IMR-90 (cell line): ENCODE measurements at regions not wholly inside any gene's neighbourhood (a gene's known extent, or its start where the extent isn't known, plus 50 kb on each side); places are given as distances from the start of the nearest gene placed in this dataset.

ENCODE experiments used
- ATAC-seq: fragments of 200-7000 bp; cut with Tn5 transposase; 2 replicates; pipeline ENCODE4 v1.9.1; 2020; ENCODE audit warnings: low read depth, mild to moderate bottlenecking, moderate library complexity
- BruUV-seq: library from RNA; stranded (reverse); fragments of 400-500 nt; replicated peaks from 2 replicates; lab custom pipeline; 2021; lab: Mats Ljungman, UMichigan
- CTCF ChIA-PET: fragments of 300-600 bp; formaldehyde crosslinking; extraction: SDS; loops from one replicate; lab custom pipeline; 2021; ENCODE audit warnings: antibody characterized with exemption; lab: Yijun Ruan, JAX
- POLR2A ChIA-PET: fragments of 300-600 bp; sonication (Branson Sonifier 250); formaldehyde crosslinking; loops from one replicate; lab custom pipeline; 2022; ENCODE audit warnings: antibody characterized with exemption; ENCODE audit not compliant: unreplicated experiment; lab: Charles Lee
- DNase-seq: peaks from one replicate; pipeline ENCODE4 v3.0.0; 2013
- H2AFZ ChIP-seq: replicated peaks from 2 replicates; pipeline ENCODE3; 2013; ENCODE audit warnings: low read length, mild to moderate bottlenecking; ENCODE audit not compliant: poor library complexity
- H2AK5ac ChIP-seq: 2 replicates; pipeline ENCODE4 v1.6.1; 2013; ENCODE audit warnings: low read depth, low read length, inconsistent platforms
- H2AK9ac ChIP-seq: replicated peaks from 2 replicates; pipeline ENCODE3; 2013; ENCODE audit warnings: mild to moderate bottlenecking, low read depth, low read length, moderate library complexity; ENCODE audit not compliant: poor library complexity
- H2BK120ac ChIP-seq: 2 replicates; pipeline ENCODE4 v1.6.1; 2013; ENCODE audit warnings: low read depth, low read length, inconsistent platforms
- H2BK15ac ChIP-seq: 3 replicates; pipeline ENCODE4 v1.6.1; 2013; ENCODE audit warnings: low read depth, low read length, inconsistent platforms
- H2BK20ac ChIP-seq: 2 replicates; pipeline ENCODE4 v1.6.1; 2013; ENCODE audit warnings: low read depth, mild to moderate bottlenecking, inconsistent platforms, low read length, moderate library complexity
- H2BK5ac ChIP-seq: 2 replicates; pipeline ENCODE4 v1.6.1; 2013; ENCODE audit warnings: mild to moderate bottlenecking, low read depth, low read length, inconsistent platforms; ENCODE audit not compliant: poor library complexity, severe bottlenecking
- H3K14ac ChIP-seq: replicated peaks from 2 replicates; pipeline ENCODE4 v1.6.1; 2013; ENCODE audit warnings: low read depth, low read length, inconsistent platforms
- H3K18ac ChIP-seq: 2 replicates; pipeline ENCODE4 v1.6.1; 2013; ENCODE audit warnings: low read depth, low read length, control low read depth
- H3K23ac ChIP-seq: 2 replicates; pipeline ENCODE4 v1.6.1; 2013; ENCODE audit warnings: low read depth, low read length, inconsistent platforms
- H3K27ac ChIP-seq: 2 replicates; pipeline ENCODE4 v1.5.1; 2013; ENCODE audit warnings: mild to moderate bottlenecking, control low read depth, low read length; ENCODE audit not compliant: insufficient read depth
- H3K27me3 ChIP-seq: 2 replicates; pipeline ENCODE4 v1.6.1; 2013; ENCODE audit warnings: low read length; ENCODE audit not compliant: control insufficient read depth, insufficient read depth
- H3K36me3 ChIP-seq: 2 replicates; pipeline ENCODE4 v1.6.1; 2013; ENCODE audit warnings: low read length, mixed read lengths; ENCODE audit not compliant: control insufficient read depth, insufficient read depth
- H3K4ac ChIP-seq: 2 replicates; pipeline ENCODE4 v1.6.1; 2013; ENCODE audit warnings: low read depth, low read length, inconsistent platforms
- H3K4me1 ChIP-seq: 2 replicates; pipeline ENCODE4 v1.6.1; 2013; ENCODE audit warnings: low read length, mixed read lengths; ENCODE audit not compliant: control insufficient read depth, insufficient read depth
- H3K4me2 ChIP-seq: 2 replicates; pipeline ENCODE4 v1.6.1; 2013; ENCODE audit warnings: low read depth, mild to moderate bottlenecking, control low read depth, low read length, moderate library complexity
- H3K4me3 ChIP-seq: 2 replicates; pipeline ENCODE4 v1.5.1; 2013; ENCODE audit warnings: low read depth, mild to moderate bottlenecking, control low read depth, low read length, moderate library complexity; ENCODE audit not compliant: insufficient read depth
- H3K56ac ChIP-seq: 2 replicates; pipeline ENCODE4 v1.6.1; 2013; ENCODE audit warnings: low read length, inconsistent platforms; ENCODE audit not compliant: insufficient read depth; ENCODE audit errors: extremely low read depth
- H3K79me1 ChIP-seq, 2 experiments: 2 replicates each; pipeline ENCODE4 v1.6.1; 2013; ENCODE audit warnings: low read length in 2 of 2, inconsistent platforms in 1 of 2, low read depth in 1 of 2
- H3K9ac ChIP-seq: 2 replicates; pipeline ENCODE4 v1.6.1; 2013; ENCODE audit warnings: low read depth, low read length, control low read depth
- H3K9me1 ChIP-seq: 2 replicates; pipeline ENCODE4 v1.6.1; 2013; ENCODE audit warnings: low read length, inconsistent platforms; ENCODE audit not compliant: insufficient read depth
- H3K9me3 ChIP-seq: 2 replicates; pipeline ENCODE4 v1.6.1; 2013; ENCODE audit warnings: low read length; ENCODE audit not compliant: control insufficient read depth, insufficient read depth
- H4K20me1 ChIP-seq: 2 replicates; pipeline ENCODE4 v1.6.1; 2013; ENCODE audit warnings: low read length, inconsistent platforms; ENCODE audit not compliant: insufficient read depth
- H4K5ac ChIP-seq: 2 replicates; pipeline ENCODE4 v1.6.1; 2013; ENCODE audit warnings: mild to moderate bottlenecking, low read depth, low read length, control low read depth
- H4K8ac ChIP-seq, 2 experiments: 2 replicates each; pipeline ENCODE4 v1.6.1; 2013; ENCODE audit warnings: low read depth in 2 of 2, low read length in 2 of 2, control low read depth in 1 of 2, inconsistent platforms in 1 of 2
- H4K91ac ChIP-seq: 2 replicates; pipeline ENCODE4 v1.6.1; 2013; ENCODE audit warnings: low read depth, low read length, inconsistent platforms; ENCODE audit not compliant: insufficient read depth
- CEBPB ChIP-seq: IDR thresholded peaks from 2 replicates; pipeline ENCODE4 v1.6.1; 2012; ENCODE audit warnings: low read depth, low read length, improper control_type of control experiment
- SMC3 ChIP-seq: fragments of 150-350 bp; IDR thresholded peaks from 2 replicates; pipeline ENCODE4 v1.6.1; 2016; ENCODE audit warnings: low read depth, mild to moderate bottlenecking, antibody characterized with exemption, low read length, moderate library complexity
- WGBS, 2 experiments: methylation state at CpG; one replicate each; pipeline versions ENCODE4 v1.1.5 to v1.1.7; 2013; ENCODE audit warnings: missing lambda C conversion rate in 2 of 2; ENCODE audit not compliant: insufficient read length in 1 of 2; ENCODE audit errors: extremely low coverage in 2 of 2; 5-methylcytosine and 5-hydroxymethylcytosine counted together
- dilution Hi-C: fragments of 300-500 bp; cut with HindIII; formaldehyde crosslinking; loops from one replicate; pipeline ENCODE4 v1.14.3; 2018; ENCODE audit warnings: low sequenced_read_pairs; ENCODE audit not compliant: unreplicated experiment
- in situ Hi-C: fragments of 300-500 bp; cut with MboI; formaldehyde crosslinking; loops from 3 replicates; pipeline ENCODE4 v1.14.3; 2019; ENCODE audit warnings: low sequenced_read_pairs, inconsistent platforms, mixed read lengths
- intact Hi-C: fragments of 100-400 bp; cut with micrococcal nuclease; formaldehyde crosslinking; loops from 2 replicates; pipeline ENCODE4 v1.10.0; 2022

GRCh38 chr4:135240796-135241195, 1039.2 kb upstream of the PABPC4L start:
- Histone ChIP-seq H3K4me1 (peaks cover 4% of the 10 kb centered on the region), H3K4ac (no peak overlapping the region), H3K9me3 (no peaks in the 10 kb centered on the region), H2BK15ac (no peak overlapping the region), H2AK9ac (no peak overlapping the region), H3K23ac (no peak overlapping the region), H3K36me3 (no peaks in the 10 kb centered on the region), H2BK5ac (no peak overlapping the region), H3K18ac (no peak overlapping the region), H3K9me1 (no peaks in the 10 kb centered on the region), H3K79me1 (no peaks in the 10 kb centered on the region), H4K5ac (no peak overlapping the region), H3K27ac (no peak overlapping the region), H3K4me3 (no peak overlapping the region), H3K14ac (no peak overlapping the region), H2AK5ac (no peak overlapping the region), H2BK120ac (no peak overlapping the region), H4K8ac (no peak overlapping the region), H3K4me2 (no peak overlapping the region), H4K20me1 (no peaks in the 10 kb centered on the region), H3K9ac (no peak overlapping the region), H4K91ac (no peak overlapping the region), H2BK20ac (peak overlapping the region; percentile 48; the same call in 1 of the 2 replicates), H3K27me3 (no peaks in the 10 kb centered on the region), H3K56ac (no peak overlapping the region), H2AFZ (no peak overlapping the region)
- ChIA-PET CTCF (no interaction called here), POLR2A (no interaction called here)
- peak; percentile 28 for DNase-seq
- no TSS peak for BruUV-seq
- in situ Hi-C loops (no loop called here), intact Hi-C loops (no loop called here), dilution Hi-C loops (no loop called here)
- ATAC-seq: no peak
- TF ChIP-seq CEBPB (0 out of 2 replicates have a peak, but pooled peaks have one; percentile 34), SMC3 (no peak)
- WGBS, 2 experiments: no CpG with 5 or more reads among the region's 4 CpGs
